Stimulated activated CD8-positive, alpha-beta memory T cell treated with anti-CD3 and anti-CD28 coated beads, Interleukin-15, amount 100 ng/mL, for 1 hour (primary cell): ENCODE measurements at regions not wholly inside any gene's neighbourhood (a gene's known extent, or its start where the extent isn't known, plus 50 kb on each side); places are given as distances from the start of the nearest gene placed in this dataset.
"Not testable (repeated sequence)": the region's sequence is repeated elsewhere in the genome, so short reads cannot be mapped to it uniquely, and the experiment has no call there.

ENCODE experiments used
- DNase-seq: peaks from one replicate; pipeline ENCODE4 v3.0.0-alpha.2; 2020; ENCODE audit warnings: low read depth

DNA sequence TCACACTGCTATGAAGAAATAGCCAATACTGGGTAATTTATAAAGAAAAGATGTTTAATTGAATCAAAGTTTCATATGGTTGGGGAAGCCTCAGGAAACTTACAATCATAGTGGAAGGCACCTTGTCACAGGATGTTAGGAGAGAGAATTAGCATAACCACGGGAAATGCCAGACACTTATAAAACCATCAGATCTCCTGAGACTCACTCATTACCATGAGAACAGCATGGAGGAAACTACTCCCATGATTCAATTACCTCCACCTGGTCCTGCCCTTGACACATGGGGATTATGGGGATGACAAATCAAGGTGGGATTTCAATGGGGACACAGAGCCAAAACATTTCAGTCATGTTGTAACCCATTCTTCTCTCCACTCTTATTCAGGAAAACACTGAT lies 472.9 kb upstream of the FSIP2 start:
- DNase-seq, result no peak

DNA sequence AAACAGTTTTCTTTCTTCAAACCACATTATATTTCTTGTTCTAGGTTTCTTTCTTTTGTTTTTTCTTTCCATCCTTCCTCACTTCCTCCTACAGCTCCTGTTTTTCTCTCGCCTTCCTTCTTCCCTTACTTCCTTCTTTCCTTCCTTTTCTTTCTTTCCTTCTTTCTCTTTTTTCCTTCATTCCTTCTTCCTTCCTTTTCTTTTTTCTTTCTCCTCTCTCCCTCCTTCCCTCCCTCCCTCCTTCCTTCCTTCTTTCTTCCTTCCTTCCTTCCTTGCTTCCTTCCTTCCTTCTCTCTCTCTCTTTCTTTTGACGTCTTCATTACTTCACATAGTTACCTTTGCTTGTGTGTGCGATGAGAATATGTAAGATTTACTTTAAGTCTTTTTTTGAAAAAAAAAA lies 470.0 kb upstream of the FSIP2 start:
- DNase-seq, result no peak

DNA sequence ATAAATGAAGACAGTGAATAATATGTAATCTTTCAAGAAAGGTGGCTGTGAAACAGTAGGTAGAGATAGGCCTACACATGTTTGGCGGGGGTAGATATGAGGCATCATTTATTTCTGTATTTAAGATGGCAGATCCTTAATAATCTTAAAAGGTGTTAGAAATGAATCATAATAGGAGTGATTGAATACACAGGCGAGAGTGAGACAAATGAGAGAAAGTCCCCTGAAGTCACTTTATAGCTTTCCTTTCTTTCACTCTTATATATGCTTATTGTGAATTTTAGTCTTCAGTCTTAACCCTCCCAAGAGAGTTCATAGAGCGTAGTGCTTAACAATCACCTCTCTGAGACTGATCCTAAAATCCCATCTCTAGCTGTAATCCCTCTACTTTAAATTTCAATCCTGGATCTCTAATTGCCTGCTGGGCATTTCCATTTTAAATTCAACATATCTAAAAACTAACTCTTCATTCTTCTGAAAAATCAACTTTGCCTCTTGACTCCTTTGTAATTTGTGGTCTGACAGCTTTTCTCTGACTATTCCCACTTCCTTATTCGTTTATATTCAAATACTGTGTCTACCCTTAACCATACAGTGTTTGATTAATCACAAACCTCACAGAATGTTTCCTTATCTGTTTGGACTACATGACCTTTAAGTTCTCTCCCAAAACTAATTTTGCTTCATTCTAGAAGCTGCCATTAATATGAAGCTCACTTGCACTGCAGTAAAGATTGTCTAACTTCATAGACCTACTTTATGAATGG lies 463.7 kb upstream of the FSIP2 start:
- DNase-seq, result no peak

DNA sequence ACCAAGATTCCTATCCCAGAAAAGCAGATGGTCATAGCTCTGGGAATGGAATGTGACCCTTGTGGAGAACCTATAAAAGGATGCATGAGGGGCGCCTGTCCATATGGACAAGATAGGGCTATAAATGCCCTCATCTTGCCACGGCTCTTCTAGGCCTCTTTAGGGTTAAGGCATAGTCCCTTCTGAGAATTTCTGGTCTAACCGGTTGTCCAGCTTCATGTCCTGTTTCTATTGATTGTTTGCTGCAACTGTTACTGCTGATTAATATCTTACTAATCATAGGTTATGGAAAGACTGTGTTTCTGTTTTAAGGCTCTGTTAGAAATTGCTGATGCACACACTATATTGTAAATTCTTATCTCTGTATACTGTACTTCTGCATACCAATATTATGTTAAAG lies 462.6 kb upstream of the FSIP2 start:
- DNase-seq, result not testable (repeated sequence)

DNA sequence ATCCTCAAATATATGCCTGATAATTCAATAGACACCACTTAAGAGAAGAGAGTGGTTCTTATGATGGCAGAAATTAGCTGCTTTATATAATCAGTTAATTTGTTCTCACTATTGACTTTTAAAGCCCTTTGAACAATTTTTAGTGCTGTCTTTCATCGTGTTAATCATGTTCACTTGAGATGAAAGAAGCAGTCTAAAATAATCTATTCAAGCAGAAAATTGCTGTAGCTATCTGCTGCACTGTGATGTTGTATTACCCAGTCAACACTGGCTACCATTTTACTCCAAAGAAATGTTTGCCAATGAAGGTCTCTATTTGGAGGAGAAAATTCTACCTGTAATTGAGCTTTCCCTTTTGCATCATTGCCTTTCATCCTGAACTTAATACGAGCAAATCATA lies 459.8 kb upstream of the FSIP2 start:
- no peak for DNase-seq

DNA sequence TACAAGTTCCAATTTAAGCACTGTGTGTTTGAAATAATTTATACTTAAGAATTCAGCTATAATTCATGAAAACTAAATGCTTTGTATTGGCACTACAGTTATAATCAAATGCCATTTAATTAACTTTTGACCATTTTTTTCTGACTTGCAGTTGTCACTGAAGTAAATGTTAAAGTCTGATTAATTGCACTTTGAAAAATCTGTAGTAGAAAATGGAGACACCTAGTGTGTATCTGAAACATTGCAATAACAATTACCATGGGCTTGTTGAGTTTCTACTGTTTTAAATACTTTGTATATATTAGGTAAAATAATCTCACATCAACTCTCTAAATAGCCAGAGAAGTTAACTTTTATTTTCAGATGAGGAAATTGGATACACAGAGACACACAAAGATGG lies 458.6 kb upstream of the FSIP2 start:
- DNase-seq, result no peak

DNA sequence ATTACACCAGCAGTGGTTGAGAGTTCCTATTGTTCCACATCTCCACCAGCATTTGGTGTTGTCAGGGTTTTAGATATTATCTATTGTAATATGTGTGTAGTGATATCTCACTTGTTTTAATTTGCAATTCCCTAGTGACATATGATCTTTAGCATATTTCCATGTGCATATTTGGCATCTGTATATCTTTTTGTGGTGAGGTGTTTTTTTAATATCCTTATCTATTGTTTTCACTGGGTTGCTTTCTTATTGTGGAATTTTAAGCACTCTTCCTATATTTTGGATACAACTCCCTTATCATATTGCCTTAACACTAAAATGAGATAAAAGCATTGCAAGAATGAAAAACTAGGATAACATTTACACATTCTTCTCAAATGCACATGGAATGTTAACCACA lies 453.9 kb upstream of the FSIP2 start:
- no peak for DNase-seq

DNA sequence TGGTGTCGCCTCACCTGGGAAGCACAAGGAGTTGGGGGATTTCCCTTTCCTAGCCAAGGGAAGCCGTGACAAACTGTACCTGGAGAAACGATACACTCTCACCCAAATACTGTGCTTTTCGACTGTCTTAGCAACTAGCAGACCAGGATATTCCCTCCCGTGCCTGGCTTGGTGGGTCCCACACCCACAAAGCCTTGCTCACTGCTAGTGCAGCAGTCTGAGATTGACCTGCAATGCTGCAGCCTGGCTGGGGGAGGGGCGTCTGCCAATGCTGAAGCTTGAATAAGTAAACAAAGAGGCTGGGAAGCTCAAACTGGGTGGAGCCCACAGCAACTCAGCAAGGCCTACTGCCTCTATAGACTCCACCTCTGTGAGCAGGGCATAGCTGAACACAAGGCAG lies 448.6 kb upstream of the FSIP2 start:
- not testable (repeated sequence) for DNase-seq

DNA sequence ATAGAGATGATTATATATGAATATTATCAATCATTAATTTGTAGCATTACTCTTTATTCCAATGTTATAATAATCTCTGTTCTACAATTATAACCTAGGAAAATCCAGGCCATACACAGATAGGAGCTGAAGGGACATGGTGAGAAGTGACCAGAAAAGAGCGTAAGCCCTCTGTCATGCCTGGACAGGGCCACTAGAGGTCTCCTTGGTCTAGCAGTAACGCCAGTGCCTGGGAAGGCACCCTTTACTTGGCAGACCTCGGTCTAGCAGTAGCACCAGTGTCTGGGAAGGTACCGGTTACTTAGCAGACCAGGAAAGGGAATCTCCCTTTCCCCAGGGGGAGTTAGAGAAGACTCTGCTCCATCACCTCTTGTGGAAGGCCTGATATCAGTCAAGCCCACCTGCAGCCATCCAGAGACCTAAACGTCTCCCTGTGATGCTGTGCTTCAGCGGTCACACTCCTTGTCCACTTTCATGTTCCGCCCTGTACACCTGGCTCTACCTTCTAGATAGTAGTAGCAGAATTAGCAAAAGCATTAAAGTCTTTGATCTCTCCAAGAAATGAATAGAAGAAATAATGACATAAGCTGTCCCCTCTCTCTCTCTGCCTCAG lies 447.5 kb upstream of the FSIP2 start:
- no peak for DNase-seq

DNA sequence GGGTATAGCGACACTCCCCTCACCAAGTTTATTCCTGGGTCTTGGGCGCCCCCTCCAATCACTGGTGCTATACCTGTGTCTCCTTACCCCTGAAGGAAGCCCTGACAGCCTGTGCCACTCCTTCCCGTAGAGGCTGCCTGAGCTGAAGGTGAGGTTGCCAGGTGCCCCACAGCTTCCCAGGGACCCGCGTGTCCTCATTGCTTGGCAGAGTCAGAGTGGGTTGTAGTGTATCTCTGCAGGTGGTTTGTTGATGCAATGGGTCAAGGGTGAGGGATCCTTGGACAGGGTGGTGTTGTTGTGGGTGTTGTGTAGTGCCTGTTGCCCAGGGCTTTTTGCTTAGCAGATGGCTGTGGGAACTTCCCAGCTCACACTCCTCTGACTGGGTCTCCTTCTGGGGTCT lies 438.7 kb upstream of the FSIP2 start:
- no peak for DNase-seq

DNA sequence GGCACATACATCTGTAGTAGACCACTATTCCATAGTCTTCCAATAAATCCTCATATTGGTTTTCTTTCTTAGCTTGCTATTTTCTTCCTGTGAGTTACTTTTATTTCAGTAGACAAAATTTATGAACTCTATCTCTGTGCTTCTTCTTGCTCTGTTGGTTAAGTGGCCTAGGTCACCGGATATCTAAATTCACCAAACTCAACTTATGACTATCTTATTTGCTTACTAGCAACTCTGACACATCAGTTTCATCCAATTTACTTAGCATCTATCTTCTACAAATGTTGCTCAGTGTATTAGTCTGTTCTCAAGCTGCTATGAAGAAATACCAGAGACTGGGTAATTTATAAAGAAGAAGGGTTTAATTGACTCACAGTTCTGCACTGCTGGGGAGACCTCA lies 432.5 kb upstream of the FSIP2 start:
- no peak for DNase-seq

DNA sequence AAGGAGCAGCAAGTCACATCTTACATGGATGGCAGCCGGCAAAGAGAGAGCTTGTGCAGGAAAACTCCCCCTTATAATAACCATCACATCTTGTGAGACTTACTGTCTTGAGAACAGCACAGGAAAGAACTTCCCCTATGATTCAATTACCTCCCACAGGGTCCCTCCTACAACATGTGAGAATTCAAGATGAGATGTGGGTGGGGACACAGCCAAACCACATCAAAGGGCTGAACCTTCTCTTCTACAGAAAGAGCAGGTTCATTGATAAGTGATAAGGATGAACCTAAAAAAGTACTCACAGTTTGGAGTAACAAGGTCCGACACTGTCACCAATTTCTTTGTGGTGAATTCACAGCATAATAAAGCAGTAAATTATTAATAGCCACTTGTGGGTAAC lies 422.2 kb upstream of the FSIP2 start:
- no peak for DNase-seq

DNA sequence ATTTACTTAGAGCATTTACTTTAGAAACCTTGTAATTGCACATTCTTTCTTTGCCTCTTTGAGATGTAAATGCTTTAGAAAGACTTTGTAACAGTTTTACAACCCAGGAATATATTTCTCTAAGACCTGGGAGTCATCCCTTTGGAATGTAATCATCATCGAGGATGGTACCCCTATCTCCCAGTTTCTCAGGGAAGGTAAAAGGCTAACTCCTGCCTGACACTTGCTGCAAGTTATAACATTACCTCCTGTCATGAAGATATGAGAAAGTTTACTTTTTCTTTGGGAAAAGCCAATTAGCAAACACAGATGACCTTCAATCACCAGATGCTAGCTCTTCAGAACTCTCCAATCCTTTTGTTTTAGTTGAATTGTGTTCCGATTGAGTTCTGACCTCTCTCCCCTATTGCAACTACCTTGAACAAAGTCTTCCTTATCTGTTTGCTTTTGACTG lies 420.3 kb upstream of the FSIP2 start:
- no peak for DNase-seq

DNA sequence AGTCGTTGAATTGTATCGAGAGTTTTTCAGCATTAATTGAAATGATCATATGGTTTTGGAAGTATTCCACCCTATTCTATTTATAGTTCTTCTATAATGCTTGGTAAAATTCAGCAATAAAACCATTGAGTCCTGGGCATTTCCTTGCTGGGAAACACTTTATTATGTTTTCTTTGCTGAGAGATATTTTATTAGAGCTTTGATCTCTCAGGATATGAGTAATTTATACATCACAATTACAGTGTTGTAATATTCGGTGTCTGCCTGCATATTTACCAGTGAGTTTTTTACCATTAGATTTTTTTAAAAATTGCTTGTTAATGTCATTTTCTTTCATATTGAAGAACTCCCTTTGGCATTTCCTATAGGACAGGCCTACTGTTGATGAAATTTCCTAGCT lies 402.7 kb upstream of the FSIP2 start:
- DNase-seq, result no peak

DNA sequence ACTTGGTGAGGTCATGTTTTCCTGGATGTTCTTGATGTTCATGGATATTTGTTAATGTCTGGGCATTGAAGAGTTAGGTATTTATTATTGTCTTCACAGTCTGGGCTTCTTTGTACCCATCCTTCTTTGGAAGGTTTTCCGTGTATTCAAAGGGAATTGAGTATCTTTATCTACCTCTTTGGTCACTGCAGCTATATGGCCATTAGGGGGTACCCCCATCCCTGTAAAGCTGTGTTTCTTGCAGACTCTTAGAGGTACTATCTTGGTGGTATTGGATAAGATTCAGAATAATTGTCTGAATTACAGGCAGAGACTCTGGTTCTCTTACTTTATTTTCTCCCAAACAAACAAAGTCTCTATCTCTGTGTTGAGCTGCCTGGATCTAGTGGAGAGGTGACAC lies 401.6 kb upstream of the FSIP2 start:
- DNase-seq, result no peak

DNA sequence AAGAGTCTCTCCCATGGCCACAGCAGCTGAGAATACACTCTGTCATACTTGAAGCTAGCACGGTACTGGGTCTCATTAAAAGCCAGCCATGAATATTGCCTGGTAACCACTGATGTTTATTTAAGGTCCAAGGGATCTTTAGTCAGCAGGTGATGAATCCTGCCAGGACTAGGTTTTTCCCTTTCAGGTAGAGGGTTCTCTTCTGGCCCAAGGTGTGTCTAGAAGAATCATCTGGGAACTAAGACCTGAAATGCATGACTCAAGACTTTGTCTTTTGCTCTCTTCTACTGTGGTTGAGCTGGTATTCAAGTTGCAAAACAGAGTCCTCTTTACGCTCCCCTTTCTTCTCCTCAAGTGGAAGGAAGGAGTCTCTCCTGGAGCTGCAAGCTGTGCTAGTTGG lies 400.5 kb upstream of the FSIP2 start:
- DNase-seq, result no peak

DNA sequence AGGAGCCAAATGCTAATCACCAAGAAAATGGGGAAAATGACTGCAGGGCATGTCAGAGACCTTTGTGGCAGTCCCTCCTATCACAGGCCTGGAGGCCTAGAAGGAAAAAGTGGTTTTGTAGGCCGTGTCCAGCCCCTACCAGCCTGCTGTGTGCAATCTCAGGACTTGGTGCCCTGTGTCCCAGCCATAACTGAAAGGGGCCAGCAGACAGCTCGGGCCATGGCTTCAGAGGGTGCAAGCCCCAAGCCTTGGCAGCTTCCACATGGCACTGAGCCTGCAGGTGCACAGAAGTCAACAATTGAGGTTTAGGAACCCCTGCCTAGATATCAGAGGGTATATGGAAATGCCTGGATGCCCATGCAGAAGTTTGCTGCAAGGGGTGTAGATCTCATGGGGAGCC lies 391.2 kb upstream of the FSIP2 start:
- no peak for DNase-seq

DNA sequence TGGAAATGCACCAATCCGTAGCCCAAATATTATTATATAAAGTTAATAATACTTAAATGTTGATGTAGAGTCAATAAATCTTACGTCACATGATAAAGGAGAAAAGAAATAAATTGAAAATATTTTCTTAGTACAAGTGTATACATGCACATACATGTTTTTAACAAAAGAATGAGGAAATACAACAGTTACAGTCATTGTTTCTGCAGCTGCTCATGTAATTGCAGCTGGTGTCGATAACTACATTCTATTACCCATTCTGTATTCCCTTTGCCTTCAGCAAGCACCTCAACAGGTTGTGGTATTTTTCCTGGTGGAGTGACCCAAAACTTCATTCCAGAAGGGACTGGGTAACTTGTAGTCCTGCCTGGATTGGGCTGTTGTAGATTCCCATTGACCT lies 377.8 kb upstream of the FSIP2 start:
- no peak for DNase-seq

DNA sequence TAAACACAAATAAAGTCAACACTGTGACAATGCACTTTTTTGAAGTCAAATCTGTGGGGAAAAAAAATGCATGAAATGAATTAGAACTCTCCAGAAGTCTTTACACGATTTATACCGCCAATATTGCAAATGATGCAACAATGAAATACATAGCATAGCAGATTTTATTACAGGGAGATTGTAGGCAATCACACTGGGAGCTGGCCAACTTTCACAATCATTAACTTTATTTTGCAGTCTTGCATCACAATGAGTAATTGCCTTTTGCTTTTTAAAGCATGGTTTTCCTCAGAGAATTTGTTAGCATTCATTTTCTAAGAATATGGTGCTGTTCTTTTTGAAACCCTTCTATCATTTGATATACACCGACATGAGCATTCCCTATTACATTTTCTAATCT lies 366.4 kb upstream of the FSIP2 start:
- no peak for DNase-seq

DNA sequence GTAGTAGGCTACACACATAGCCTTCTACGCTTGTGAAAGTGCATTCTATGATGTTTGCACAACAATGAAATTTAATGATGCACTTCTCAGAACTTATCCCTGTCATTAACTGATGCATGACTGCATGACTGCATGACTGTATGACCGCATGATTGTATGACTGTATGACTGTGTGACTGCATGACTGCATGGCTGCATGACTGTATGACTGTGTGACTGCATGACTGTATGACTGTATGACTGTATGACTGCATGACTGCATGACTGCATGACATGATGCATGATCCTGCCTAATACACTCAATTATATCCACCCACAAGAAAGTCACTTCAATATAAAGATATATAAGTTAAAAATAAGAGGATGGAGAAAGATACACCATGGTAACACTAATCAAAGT lies 365.4 kb upstream of the FSIP2 start:
- no peak for DNase-seq

DNA sequence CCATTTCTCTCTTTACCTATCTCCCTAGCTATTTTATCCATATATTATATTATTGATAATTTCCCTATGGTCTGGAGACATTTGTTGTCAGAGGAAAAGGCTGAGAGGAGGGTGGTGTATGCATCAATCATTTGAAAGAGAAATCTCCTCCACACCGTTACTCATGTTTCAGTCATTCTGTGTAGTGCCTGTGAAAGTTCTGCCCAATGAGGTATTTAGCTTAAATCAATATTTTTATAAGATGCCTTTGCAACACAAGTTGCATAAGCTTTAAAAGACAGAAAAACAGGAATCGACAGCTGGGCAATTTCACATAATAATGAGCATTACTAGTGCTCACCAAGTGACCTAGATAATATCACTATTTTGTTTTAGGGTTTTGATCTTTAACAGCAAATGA lies 363.7 kb upstream of the FSIP2 start:
- no peak for DNase-seq

DNA sequence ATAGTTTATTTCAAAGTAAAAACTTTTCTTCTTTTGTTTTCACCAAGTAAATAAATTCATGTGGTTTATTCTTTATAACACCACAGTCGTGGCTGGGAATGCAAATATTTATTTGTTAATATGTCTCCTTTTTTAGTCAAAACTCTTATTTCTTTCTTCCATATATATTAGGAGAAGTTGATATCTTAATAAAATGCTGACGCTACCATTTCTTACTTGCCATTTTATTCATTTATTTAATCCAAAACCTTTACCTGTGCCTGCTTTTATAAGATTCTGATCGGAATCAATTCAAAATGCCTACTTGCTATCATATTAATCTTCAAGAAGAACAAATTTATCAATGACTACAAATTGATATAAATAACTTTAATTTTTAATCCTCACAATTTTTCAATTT lies 362.9 kb upstream of the FSIP2 start:
- no peak for DNase-seq

DNA sequence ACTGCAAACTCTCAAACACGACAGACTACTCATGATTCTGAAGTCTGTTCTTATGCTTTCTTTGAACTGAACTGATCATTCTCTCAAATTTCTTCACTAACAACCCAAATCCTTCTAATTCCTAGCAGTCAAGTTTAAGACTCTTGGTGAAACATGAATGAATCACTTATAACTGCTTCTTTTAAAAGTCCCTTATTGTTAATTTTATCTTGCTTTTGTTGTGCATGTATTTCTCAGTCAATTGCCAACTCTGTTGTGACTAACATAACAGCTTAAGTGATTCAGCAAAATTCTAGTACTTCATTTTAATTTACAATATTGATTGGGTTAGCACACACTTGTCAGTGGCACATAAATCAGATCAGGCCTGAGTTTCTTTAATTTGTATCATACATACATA lies 357.0 kb upstream of the FSIP2 start:
- no peak for DNase-seq
